Stimulated activated CD4-positive, alpha-beta T cell treated with anti-CD3 and anti-CD28 coated beads, Interleukin-1b, Interleukin-23, amount 100 ng/mL, for 24 hours (primary cell): ENCODE measurements at regions not wholly inside any gene's neighbourhood (a gene's known extent, or its start where the extent isn't known, plus 50 kb on each side); places are given as distances from the start of the nearest gene placed in this dataset.

Experiments
- DNase-seq, 4 experiments: peaks; one replicate each; pipeline ENCODE4 v3.0.0-alpha.2; 2020; ENCODE audit warnings: low read depth in 4 of 4, low spot score in 1 of 4

DNA sequence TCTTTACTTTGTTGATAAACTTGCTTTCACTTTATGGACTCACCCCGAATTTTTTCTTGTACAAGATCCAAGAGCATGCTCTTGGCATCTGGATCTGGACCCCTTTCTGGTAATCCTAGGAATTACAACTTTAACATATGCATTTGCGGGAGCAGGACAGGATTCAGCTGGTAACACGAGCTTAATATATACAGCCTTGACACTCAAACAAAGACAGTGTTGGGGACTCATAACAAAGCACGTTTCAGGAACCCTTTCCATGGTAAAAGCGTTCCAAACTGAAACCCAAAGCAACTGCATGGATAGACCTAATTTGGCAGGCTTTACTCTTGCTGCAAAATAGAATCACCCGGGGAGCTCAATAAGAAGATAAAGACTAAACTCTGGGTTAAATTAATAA, 349.7 kb upstream of the AMELY start:
- no peak for DNase-seq

DNA sequence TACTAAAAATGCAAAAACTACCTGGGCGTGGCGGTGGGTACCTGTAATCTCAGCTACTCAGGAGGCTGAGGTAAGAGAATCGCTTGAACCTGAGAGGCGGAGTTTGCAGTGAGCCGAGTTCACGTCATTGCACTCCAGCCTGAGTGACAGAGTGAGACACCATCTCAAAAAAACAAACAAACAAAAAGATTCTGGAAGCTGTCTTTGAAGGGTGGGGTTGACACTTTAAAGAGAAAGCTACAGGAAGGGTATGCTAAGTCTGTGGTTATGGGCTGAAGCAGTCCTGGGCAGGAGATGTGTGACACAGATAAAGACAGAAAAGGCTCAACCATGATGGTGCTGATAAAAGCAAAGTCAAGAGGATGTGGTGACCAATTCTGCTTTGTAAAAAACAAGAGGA, 328.5 kb upstream of the AMELY start:
- DNase-seq, result no peak

DNA sequence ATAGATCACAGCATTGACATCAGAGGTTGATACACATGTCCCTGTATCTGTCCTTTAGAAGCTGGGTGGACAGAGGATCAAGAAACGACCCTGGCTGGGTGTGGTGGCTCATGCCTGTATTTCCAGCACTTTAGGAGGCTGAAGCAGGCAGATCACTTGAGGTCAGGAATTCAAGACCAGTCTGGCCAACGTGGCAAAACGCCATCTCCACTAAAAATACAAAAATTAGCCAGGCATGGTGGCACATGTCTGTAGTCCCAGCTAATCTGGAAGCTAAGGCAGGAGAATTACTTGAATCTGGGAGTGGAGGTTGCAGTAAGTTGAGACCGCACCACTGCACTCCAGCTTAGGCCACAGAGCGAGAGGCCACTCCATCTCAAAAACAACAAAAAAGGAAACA, 300.4 kb upstream of the AMELY start:
- DNase-seq, result no peak

DNA sequence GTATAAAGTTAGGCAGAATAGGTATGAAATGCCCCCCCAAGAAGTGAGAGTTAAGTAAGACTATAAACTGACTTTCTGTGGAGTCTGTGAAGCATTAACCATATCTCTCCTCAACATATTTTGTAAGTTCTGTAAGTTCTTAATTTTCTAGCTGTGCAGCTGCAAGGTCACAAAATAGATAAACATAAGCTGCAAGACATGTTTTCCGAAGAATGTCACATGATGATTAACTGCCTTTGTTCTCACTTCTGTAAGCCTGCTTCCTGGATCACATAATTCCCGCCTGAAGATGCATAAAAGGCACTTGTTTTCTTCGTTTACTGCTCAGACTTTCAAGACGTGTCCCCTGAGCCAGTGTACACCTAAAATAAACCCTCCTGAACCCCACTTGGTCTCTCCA, 292.9 kb upstream of the AMELY start:
- DNase-seq, result no peak

DNA sequence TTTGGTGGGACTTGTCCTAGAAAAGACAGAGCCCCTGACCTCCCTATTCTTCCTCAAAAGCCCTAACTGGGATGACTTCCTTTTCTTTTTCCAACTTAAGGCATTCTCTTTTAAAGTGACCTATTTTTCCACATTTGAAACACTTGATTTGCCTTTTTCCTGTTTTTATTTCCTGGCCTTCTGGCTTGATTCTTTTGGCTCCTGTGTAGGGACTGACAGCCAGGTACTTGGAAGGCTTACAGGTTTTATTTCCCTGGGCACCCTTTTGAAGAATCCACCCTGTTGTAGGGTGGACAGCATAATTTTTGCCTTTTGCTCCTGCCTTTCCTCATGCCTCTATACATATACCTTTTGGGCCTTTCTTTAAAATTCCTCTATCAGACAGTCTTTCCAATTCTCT, 271.0 kb upstream of the AMELY start:
- no peak for DNase-seq

DNA sequence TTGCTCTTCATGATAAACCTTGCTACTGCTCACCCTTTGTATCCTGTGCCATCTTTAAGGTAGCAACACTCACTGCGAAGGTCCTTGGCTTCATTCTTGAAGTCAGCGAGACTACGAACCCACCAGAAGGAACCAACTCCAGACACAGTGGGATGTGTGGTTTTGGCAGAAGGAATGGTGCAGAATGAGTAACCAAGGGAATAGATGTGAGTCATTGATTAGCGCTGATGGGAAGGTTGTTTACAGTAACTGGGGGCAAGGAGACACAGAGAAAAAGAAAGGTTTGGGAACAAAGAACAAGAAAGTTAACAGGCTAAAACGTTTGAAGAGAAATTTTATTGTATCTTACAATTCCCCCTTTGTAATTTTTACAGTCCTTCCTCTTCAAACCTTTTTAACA, 266.1 kb upstream of the AMELY start:
- no peak for DNase-seq

DNA sequence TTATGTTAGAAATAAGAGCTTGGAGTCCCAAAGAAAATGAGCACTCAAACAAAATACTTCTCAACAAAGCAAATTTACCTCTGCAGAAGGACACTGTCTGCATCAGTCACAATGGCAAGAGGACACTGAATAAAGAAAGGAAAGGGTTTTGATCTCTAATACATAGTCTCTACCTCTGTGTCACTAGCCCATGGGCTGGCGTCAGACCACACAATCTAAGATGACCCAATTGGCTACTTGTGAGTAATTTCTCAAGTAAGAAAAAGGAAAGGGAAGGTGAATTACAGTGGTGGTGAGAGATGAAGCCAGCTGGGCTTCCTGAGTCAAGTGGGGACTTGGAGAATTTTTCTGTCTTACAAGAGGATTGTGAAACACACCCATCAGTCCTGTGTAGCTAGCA, 257.9 kb upstream of the AMELY start:
- no peak for DNase-seq

DNA sequence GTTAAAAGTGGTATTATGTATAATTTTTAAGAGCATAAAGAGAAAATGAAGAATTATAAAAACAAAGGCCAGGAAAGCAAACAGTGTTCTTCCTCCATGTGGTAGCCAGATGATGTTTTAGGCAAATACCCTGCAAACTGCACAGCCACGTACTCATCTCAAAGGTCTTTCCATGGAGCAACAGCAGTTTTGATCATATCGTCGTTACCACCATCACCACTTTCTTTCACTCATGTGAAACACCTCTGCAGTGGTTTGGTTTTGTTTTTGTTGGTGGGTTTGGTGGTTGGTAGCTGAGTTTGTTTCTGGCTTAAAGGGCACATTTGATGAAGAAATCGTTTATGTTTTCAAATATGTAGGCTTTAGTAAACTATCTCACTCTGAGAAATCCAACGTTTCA, 229.9 kb upstream of the AMELY start:
- no peak for DNase-seq
